NCI-H128 (cell line): ENCODE measurements at regions not wholly inside any gene's neighbourhood (a gene's known extent, or its start where the extent isn't known, plus 50 kb on each side); places are given as distances from the start of the nearest gene placed in this dataset.

ENCODE experiments used
- DNase-seq: peaks from one replicate; lab custom pipeline; 2025; ENCODE audit not compliant: unreplicated experiment; lab: John Stamatoyannopoulos, UW

DNA sequence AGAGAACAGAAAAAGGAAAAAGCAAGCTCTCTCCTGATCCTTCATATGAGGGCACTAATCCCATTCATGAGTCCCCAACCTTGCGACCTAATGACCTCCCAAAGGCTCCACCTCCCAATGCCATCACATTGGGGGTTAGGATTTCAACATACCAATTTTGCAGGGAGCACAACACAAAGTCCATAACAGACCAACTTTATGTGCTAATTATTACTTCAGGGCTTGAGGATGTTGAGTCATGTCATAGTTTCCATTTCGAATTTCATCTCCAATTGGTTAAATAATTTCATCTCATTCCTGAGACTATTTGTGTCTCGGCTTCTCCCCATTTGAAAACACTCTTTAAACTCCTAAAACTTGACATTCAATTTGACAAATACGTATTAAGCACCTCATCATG is 69.9 kb upstream of the KLF7 start:
- DNase-seq, result no peak

DNA sequence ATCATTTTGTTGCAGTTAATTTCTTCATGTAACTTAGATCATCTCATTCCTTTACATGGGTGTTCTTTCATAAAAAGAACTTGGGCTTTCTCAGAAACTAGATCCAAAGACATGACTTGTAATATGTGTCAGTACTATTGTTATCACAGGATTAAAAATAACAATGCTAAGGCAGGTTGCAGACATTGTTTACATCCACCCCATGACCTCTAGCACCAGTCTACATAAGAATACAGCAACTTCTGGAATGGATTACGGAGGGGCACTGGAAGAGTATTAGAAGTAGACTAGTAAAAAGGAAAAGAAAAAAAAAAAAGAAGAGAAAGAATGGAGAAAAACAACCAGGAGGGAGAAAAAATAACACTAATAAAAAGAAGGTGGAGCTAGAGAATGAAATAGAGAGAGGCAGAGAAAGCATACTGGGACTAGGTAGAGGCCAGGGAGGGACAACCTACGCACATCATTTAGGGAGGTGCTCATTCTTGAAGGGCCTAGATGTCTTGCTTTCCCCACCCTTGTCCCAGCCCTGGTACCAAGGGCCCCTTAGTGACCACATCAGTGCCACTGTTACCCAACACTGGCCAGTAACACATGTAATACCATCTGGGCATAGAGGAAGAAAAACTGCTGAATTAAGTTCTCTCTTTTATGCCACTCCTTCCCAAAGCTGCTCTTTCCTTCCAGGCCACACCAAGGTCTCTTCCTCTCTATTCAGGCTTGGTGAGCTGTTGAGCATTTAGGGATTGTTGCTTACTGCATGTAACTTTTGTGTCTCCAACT is 70.6 kb upstream of the KLF7 start:
- DNase-seq, result no peak

GRCh38 chr2:207238831-207239701 is 73.3 kb upstream of the KLF7 start:
- no peak for DNase-seq

GRCh38 chr2:207239754-207240494 is 74.2 kb upstream of the KLF7 start:
- DNase-seq, result no peak

- DNase-seq, result no peak
Observed at GRCh38 chr2:207240649-207241048, 74.9 kb upstream of the KLF7 start.

DNA sequence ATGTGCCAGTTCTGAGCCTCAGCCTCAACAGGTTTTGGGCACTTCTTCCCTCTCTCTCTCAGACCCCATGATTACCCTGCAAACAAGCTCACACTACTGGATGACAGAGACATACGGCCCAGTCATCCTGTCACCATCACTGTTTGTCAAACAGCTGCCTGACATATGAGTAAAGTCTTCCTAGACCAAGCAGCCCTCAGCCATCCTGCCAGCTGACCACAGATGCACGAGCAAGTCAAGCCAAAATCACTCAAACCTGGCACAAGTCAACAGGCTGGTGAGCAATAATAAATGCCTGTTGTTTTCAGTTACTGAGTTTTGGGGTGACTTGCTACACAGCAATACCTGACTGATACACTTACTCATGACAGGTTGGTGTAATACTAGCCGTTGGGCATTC is 75.5 kb upstream of the KLF7 start:
- no peak for DNase-seq

DNA sequence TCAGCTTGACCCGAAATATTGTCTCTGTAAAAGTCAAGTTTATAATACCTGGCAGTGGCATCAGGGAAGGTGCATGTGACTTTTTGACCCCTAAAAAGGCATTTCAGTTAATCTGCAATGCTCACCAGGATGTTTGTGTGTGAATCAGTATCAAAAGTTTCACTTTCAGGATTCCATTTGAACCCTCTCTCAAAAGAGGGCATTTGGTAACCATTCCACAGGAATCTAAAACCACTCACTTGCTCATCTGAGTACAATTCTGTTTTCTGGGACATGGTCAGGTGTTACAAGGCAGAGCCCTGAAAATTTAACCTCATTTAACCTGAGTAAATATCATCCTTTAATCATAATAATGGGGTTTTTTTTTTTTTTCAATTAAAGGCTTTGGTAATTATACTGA is 77.9 kb upstream of the KLF7 start:
- no peak for DNase-seq

GRCh38 chr2:207244971-207245925 is 79.5 kb upstream of the KLF7 start:
- no peak for DNase-seq

GRCh38 chr2:207248702-207249377 is 83.1 kb upstream of the KLF7 start:
- no peak for DNase-seq

GRCh38 chr2:207251022-207251421 is 85.3 kb upstream of the KLF7 start:
- no peak for DNase-seq

DNA sequence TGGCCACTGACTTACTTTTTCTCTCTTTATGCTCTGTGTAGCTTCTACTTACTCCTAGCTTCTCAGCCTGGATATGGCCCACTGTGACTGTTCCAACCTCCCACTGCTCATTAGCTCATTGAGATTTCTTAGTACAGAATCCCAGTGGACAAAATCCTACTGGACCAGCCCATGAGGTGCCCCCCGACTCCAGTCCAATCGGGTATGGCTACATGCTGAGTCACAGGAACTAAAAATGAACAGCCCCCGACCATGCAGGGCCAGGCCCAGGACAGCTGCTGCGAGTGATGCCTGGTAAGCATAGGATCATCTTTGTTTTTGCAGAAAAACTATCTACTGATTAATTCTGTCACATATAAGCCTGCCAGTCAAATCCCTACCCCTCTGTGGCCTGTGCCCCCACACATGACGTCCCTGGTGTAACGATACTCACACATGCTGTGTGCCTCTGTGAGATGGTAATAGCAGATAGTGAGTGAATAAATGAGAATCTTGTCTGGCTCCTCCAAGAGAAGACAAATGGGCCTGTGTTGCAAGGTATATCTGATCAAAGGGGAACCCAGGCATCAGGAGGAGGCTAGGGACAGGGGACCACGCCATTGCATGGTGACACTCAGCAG is 85.9 kb upstream of the KLF7 start:
- no peak for DNase-seq

GRCh38 chr2:207252416-207252815 is 86.7 kb upstream of the KLF7 start:
- no peak for DNase-seq

DNA sequence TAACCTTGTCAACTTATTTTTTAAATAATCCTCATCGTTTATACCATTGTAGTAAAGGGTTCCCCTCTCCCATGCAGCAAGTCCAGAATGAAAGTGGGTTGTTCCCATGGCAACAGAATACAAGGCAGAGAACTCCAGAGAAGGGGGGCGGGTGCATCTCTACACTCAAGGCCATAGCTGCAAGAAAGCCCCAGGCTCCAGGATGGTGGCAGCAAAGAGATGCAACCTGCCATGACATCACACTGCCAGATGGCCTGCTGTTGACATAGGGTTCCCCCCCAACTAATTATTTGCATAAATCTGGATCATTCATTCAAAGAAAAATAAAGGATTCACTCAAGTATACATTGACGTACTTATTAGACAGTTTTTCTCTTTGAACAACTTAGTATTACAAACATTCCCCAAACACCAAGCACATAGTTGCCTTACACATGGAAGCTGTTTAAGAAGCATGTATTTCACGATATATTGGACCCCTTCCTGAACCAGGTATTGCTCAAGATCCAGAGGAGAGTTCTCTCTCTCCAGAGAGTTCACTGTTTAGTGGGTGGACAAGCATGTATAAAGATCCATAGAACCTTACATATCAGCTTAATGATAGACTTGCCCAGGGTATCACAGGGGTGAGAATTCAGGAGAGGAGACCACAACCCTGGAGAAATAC is 87.4 kb upstream of the KLF7 start:
- no peak for DNase-seq

- DNase-seq, result no peak
Observed at GRCh38 chr2:207253666-207254345, 88.1 kb upstream of the KLF7 start.

DNA sequence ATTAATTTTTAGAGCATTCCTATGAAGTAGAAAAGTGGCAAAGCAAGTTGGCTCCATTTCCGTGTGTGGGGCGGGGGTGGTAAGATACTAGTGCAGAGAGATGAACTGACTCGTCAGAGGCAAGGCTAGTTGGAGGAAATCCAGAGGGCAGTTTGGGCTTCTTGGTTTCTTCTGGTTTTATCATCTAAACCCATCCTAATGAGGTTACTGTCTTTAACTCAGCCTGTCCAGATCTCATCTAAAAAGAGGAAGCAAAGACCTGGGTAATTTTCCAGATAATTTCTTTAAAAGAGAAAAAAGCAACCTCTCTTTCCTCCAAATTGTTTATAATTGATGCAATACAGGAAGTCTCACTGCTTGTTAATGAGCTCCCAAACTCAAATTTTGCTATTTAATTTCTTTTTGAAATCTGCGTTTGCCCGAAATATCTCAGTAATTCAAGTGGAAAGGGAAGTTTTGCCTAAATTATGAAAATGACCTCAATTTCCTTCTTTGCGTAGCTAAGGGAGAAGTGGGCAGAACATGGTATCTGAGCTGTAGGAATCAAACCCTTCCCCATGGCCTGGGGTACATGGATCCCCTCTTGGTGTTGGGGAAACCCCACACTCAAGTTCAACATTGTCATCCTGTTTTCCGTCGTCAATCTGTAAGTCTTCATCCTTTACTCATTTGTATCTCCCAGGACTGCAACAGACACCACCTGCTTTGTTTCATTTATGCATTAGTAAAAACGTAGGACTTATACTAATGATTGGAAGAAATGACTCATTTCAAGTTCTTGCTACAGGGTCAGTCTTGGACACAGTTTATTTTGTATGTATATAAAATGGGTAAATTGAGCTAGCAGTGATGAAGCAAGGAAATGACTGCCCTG is 89.1 kb upstream of the KLF7 start:
- DNase-seq, result no peak

DNA sequence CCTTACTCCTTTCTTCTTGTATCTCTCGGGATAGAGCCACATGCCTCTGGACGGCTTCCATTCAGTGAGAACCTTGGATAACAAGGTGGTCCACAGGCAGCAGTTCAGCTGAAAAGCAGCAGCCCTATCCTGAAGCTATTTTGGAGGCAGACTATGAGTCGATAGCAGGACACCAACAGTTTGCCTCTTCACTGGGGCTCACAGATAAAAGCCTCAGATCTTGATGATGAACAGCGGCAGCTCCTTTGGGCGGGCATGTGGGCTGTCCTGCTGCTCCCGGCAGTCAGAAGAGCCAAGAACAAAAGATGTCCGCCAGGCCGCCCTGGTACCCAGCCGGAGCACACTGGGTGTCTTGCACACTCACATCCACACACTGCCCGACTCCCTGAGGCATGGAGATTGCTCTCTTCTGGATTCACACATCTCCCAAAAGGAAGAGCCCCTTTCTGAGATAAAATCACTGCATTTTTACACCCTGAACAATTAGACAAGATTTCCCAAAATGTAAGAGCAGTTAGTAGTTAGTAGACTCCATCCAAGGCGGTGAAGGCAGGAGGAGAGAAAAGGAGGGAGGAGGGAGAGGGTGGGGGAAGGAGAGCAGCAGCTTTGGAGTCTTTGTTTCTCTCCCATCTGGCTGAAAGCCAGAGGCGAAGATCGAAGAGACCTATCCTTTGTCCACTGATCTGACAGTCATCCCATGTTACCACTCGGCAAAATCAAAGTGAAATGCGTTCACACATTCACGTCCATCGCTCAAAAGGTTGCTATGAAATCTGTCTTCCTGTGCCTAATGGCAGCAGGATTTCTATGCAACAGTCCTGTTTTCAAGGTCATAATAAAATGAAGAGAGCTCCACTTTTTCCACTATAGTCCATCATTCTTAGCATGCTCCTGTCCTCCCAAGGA is 90.1 kb upstream of the KLF7 start:
- DNase-seq, result no peak
